ENCODE measurements at regions not wholly inside any gene's neighbourhood (a gene's known extent, or its start where the extent isn't known, plus 50 kb on each side); places are given as distances from the start of the nearest gene placed in this dataset.

- H3F3A ChIP-seq (ENCODE audit: insufficient read depth) = no peaks in the 10 kb centered on the region
- H3K79me2 ChIP-seq (ENCODE audit: insufficient read depth) = no peaks in the 10 kb centered on the region
- H3K9me3 ChIP-seq (ENCODE audit: low read depth) = no peaks in the 10 kb centered on the region
- H3K27me3 ChIP-seq (replicated peaks; ENCODE audit: insufficient read depth) = no peaks in the 10 kb centered on the region
- H2AFZ ChIP-seq = no peak overlapping the region
- no peaks in the 10 kb centered on the region; the same call in 1 of the 2 replicates for H3K9me2 ChIP-seq (ENCODE audit: insufficient read depth)
- no peak overlapping the region for H3K9ac ChIP-seq
- no peaks in the 10 kb centered on the region for H3K36me3 ChIP-seq (ENCODE audit: low read depth)
- 77 to 82% methylated on average over 3 of the region's 3 CpGs for WGBS, 2 experiments (ENCODE audit: low coverage in 1 of 2, low lambda C conversion rate in 2 of 2, missing lambda C conversion rate in 2 of 2)
- H3K27ac ChIP-seq = no peak overlapping the region
- H4K20me1 ChIP-seq (ENCODE audit: insufficient read depth) = no peaks in the 10 kb centered on the region
- H3K4me2 ChIP-seq (ENCODE audit: unreplicated experiment) = no peak overlapping the region
- no peak for TF ChIP-seq EZH2phosphoT487 (IDR thresholded peaks at IDR 0.05; ENCODE audit: insufficient read depth, low read depth)
- TF ChIP-seq EZH2 (IDR thresholded peaks at IDR 0.05; ENCODE audit: insufficient read depth, poor library complexity, severe bottlenecking) = no peak
- H3K4me3 ChIP-seq = no peak overlapping the region
- no peak for DNase-seq
- H3K4me1 ChIP-seq (ENCODE audit: insufficient read depth) = no peaks in the 10 kb centered on the region
- in situ Hi-C loops (cut with MboI) = no loop called here
Observed at GRCh38 chr7:18196638-18197037, 169.0 kb upstream of the PRPS1L1 start.

- Histone ChIP-seq H3K36me3 (ENCODE audit: low read depth) (no peaks in the 10 kb centered on the region), H3K9me3 (ENCODE audit: low read depth) (no peaks in the 10 kb centered on the region), H2AFZ (no peak overlapping the region), H3F3A (ENCODE audit: insufficient read depth) (no peaks in the 10 kb centered on the region), H3K4me3 (no peak overlapping the region), H3K27ac (no peak overlapping the region), H4K20me1 (ENCODE audit: insufficient read depth) (no peaks in the 10 kb centered on the region), H3K4me1 (ENCODE audit: insufficient read depth) (no peaks in the 10 kb centered on the region), H3K4me2 (ENCODE audit: unreplicated experiment) (no peak overlapping the region), H3K9ac (no peak overlapping the region), H3K27me3 (replicated peaks; ENCODE audit: insufficient read depth) (no peaks in the 10 kb centered on the region), H3K79me2 (ENCODE audit: insufficient read depth) (no peaks in the 10 kb centered on the region), H3K9me2 (ENCODE audit: insufficient read depth) (no peaks in the 10 kb centered on the region; the same call in 1 of the 2 replicates)
- DNase-seq = no peak
- WGBS, 2 experiments (ENCODE audit: low coverage in 1 of 2, low lambda C conversion rate in 2 of 2, missing lambda C conversion rate in 2 of 2) = 40 to 45% methylated on average over 1 of the region's 1 CpG
- no peak for TF ChIP-seq EZH2 (IDR thresholded peaks at IDR 0.05; ENCODE audit: insufficient read depth, poor library complexity, severe bottlenecking)
- no peak for TF ChIP-seq EZH2phosphoT487 (IDR thresholded peaks at IDR 0.05; ENCODE audit: insufficient read depth, low read depth)
- in situ Hi-C loops (cut with MboI) = no loop called here
Observed at GRCh38 chr7:18198868-18199267, 171.2 kb upstream of the PRPS1L1 start.

- H3K27ac ChIP-seq = no peak overlapping the region
- H3F3A ChIP-seq (ENCODE audit: insufficient read depth) = no peaks in the 10 kb centered on the region
- no peaks in the 10 kb centered on the region; the same call in 1 of the 2 replicates for H3K9me2 ChIP-seq (ENCODE audit: insufficient read depth)
- no peaks in the 10 kb centered on the region for H3K9me3 ChIP-seq (ENCODE audit: low read depth)
- H3K27me3 ChIP-seq (replicated peaks; ENCODE audit: insufficient read depth) = no peaks in the 10 kb centered on the region
- no peaks in the 10 kb centered on the region for H3K36me3 ChIP-seq (ENCODE audit: low read depth)
- no peak overlapping the region for H3K4me3 ChIP-seq
- no peaks in the 10 kb centered on the region for H4K20me1 ChIP-seq (ENCODE audit: insufficient read depth)
- 68 to 69% methylated on average over 4 of the region's 4 CpGs for WGBS, 2 experiments (ENCODE audit: low coverage in 1 of 2, low lambda C conversion rate in 2 of 2, missing lambda C conversion rate in 2 of 2)
- no peaks in the 10 kb centered on the region for H3K4me1 ChIP-seq (ENCODE audit: insufficient read depth)
- DNase-seq = no peak
- H3K9ac ChIP-seq = no peak overlapping the region
- H3K4me2 ChIP-seq (ENCODE audit: unreplicated experiment) = no peak overlapping the region
- H2AFZ ChIP-seq = no peak overlapping the region
- TF ChIP-seq EZH2 (IDR thresholded peaks at IDR 0.05; ENCODE audit: insufficient read depth, poor library complexity, severe bottlenecking) (no peak), EZH2phosphoT487 (IDR thresholded peaks at IDR 0.05; ENCODE audit: insufficient read depth, low read depth) (no peak)
- in situ Hi-C loops (cut with MboI) = no loop called here
- H3K79me2 ChIP-seq (ENCODE audit: insufficient read depth) = no peaks in the 10 kb centered on the region
Observed at GRCh38 chr7:18200266-18200665, 172.6 kb upstream of the PRPS1L1 start.

GRCh38 chr7:18200855-18201254 lies 173.2 kb upstream of the PRPS1L1 start:
- H3K9me3 ChIP-seq (ENCODE audit: low read depth) = no peaks in the 10 kb centered on the region
- H3K27me3 ChIP-seq (replicated peaks; ENCODE audit: insufficient read depth) = no peaks in the 10 kb centered on the region
- TF ChIP-seq EZH2 (IDR thresholded peaks at IDR 0.05; ENCODE audit: insufficient read depth, poor library complexity, severe bottlenecking) = no peak
- no peak for TF ChIP-seq EZH2phosphoT487 (IDR thresholded peaks at IDR 0.05; ENCODE audit: insufficient read depth, low read depth)
- no peak overlapping the region for H3K4me2 ChIP-seq (ENCODE audit: unreplicated experiment)
- in situ Hi-C loops (cut with MboI) = no loop called here
- no peak overlapping the region for H3K27ac ChIP-seq
- no peak overlapping the region for H3K9ac ChIP-seq
- H3K4me3 ChIP-seq = no peak overlapping the region
- no peaks in the 10 kb centered on the region for H3K36me3 ChIP-seq (ENCODE audit: low read depth)
- DNase-seq = no peak
- no peaks in the 10 kb centered on the region for H3K9me2 ChIP-seq (ENCODE audit: insufficient read depth)
- no peaks in the 10 kb centered on the region for H3F3A ChIP-seq (ENCODE audit: insufficient read depth)
- H3K79me2 ChIP-seq (ENCODE audit: insufficient read depth) = no peaks in the 10 kb centered on the region
- 75 to 79% methylated on average over 8 of the region's 8 CpGs for WGBS, 2 experiments (ENCODE audit: low coverage in 1 of 2, low lambda C conversion rate in 2 of 2, missing lambda C conversion rate in 2 of 2)
- H4K20me1 ChIP-seq (ENCODE audit: insufficient read depth) = no peaks in the 10 kb centered on the region
- no peak overlapping the region for H2AFZ ChIP-seq
- no peaks in the 10 kb centered on the region for H3K4me1 ChIP-seq (ENCODE audit: insufficient read depth)

- Histone ChIP-seq H3K4me3 (no peak overlapping the region), H2AFZ (no peak overlapping the region), H3K36me3 (ENCODE audit: low read depth) (no peaks in the 10 kb centered on the region), H3K9ac (no peak overlapping the region), H3K9me3 (ENCODE audit: low read depth) (no peaks in the 10 kb centered on the region), H3K4me2 (ENCODE audit: unreplicated experiment) (no peak overlapping the region), H3K4me1 (ENCODE audit: insufficient read depth) (no peaks in the 10 kb centered on the region), H3F3A (ENCODE audit: insufficient read depth) (no peaks in the 10 kb centered on the region), H3K79me2 (ENCODE audit: insufficient read depth) (no peaks in the 10 kb centered on the region), H3K27ac (no peak overlapping the region), H3K9me2 (ENCODE audit: insufficient read depth) (no peaks in the 10 kb centered on the region), H4K20me1 (ENCODE audit: insufficient read depth) (no peaks in the 10 kb centered on the region), H3K27me3 (replicated peaks; ENCODE audit: insufficient read depth) (no peaks in the 10 kb centered on the region)
- TF ChIP-seq EZH2phosphoT487 (IDR thresholded peaks at IDR 0.05; ENCODE audit: insufficient read depth, low read depth) (no peak), EZH2 (IDR thresholded peaks at IDR 0.05; ENCODE audit: insufficient read depth, poor library complexity, severe bottlenecking) (no peak)
- in situ Hi-C loops (cut with MboI) = no loop called here
- DNase-seq = no peak
Observed at GRCh38 chr7:18201350-18201749, 173.7 kb upstream of the PRPS1L1 start.
